ENCODE measurements at regions not wholly inside any gene's neighbourhood (a gene's known extent, or its start where the extent isn't known, plus 50 kb on each side); places are given as distances from the start of the nearest gene placed in this dataset.

GRCh38 chr12:77392467-77393088, 327.2 kb upstream of the E2F7 start:
- Histone ChIP-seq H3K9me2 (ENCODE audit: insufficient read depth) (no peaks in the 10 kb centered on the region; the same call in 1 of the 2 replicates), H3K4me1 (replicated peaks; ENCODE audit: insufficient read depth) (no peaks in the 10 kb centered on the region), H3K36me3 (ENCODE audit: low read depth) (no peaks in the 10 kb centered on the region), H3K27me3 (ENCODE audit: insufficient read depth, low read depth) (no peaks in the 10 kb centered on the region), H3K79me2 (ENCODE audit: low read depth) (no peaks in the 10 kb centered on the region), H3K9me3 (ENCODE audit: insufficient read depth, low read depth) (no peaks in the 10 kb centered on the region), H3K27ac (no peak overlapping the region), H3F3A (ENCODE audit: insufficient read depth, low read depth) (no peaks in the 10 kb centered on the region), H3K4me3 (no peak overlapping the region), H2AFZ (no peak overlapping the region), H4K20me1 (ENCODE audit: insufficient read depth) (no peaks in the 10 kb centered on the region), H3K4me2 (no peak overlapping the region)
- BruUV-seq (replicated peaks), result no TSS peak
- DNase-seq, result no peak
- intact Hi-C loops (cut with micrococcal nuclease; ENCODE audit: unreplicated experiment), result no loop called here
- POLR2A ChIA-PET (ENCODE audit: unreplicated experiment), result no interaction called here
- TF ChIP-seq EZH2 (IDR thresholded peaks at IDR 0.05; ENCODE audit: low read depth), result no peak
- TF ChIP-seq, protein P1, sequence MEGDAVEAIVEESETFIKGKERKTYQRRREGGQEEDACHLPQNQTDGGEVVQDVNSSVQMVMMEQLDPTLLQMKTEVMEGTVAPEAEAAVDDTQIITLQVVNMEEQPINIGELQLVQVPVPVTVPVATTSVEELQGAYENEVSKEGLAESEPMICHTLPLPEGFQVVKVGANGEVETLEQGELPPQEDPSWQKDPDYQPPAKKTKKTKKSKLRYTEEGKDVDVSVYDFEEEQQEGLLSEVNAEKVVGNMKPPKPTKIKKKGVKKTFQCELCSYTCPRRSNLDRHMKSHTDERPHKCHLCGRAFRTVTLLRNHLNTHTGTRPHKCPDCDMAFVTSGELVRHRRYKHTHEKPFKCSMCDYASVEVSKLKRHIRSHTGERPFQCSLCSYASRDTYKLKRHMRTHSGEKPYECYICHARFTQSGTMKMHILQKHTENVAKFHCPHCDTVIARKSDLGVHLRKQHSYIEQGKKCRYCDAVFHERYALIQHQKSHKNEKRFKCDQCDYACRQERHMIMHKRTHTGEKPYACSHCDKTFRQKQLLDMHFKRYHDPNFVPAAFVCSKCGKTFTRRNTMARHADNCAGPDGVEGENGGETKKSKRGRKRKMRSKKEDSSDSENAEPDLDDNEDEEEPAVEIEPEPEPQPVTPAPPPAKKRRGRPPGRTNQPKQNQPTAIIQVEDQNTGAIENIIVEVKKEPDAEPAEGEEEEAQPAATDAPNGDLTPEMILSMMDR (conservative IDR thresholded peaks at IDR 0.05), result no peak
- CTCF ChIA-PET, result no interaction called here

DNA sequence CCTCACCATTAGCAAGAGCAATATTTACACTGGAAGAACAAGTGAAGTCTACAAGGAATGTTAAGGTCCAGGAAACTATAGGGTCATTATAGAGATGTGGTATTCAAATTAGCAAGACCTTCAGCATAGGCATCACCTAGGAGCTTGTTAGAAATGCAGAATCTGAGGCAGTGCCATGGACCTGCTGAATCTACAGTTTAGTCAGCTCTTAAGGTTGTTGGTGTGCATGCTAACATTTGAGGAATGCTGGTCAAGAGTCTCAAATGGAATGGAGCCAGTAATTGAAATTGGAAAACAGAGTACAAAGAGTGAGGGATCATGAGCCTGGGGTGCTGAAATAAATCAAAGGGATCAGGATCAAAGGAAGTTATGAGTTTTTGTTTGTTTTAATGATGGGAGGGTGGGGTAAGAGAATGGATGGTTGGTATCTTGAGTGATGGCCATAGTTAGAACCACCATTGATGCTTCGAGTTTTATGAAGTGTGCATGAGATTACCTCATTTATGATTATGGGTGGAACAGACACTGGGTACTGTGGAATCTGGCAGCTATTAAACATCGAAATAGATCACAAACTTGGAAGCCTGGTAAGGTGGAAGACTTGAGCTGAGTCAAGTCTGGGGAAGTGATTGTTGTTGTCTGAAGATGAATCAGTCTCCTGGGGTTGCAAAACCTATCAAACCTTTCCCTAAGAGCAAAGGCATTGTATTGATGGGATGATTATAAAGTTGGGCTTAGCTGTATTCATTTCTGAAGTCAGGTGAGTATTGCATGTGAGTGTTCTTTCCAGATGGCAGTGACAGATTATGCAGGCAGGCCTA, 323.3 kb upstream of the E2F7 start:
- H3K9me3 ChIP-seq (ENCODE audit: insufficient read depth, low read depth), result no peaks in the 10 kb centered on the region
- no peaks in the 10 kb centered on the region for H3K27me3 ChIP-seq (ENCODE audit: insufficient read depth, low read depth)
- no peaks in the 10 kb centered on the region for H4K20me1 ChIP-seq (ENCODE audit: insufficient read depth)
- no peaks in the 10 kb centered on the region for H3K4me1 ChIP-seq (replicated peaks; ENCODE audit: insufficient read depth)
- H3K9me2 ChIP-seq (ENCODE audit: insufficient read depth), result no peaks in the 10 kb centered on the region
- H3K4me3 ChIP-seq, result no peak overlapping the region
- TF ChIP-seq EZH2 (IDR thresholded peaks at IDR 0.05; ENCODE audit: low read depth), result no peak
- TF ChIP-seq, protein P1 (conservative IDR thresholded peaks at IDR 0.05), result no peak
- H3K36me3 ChIP-seq (ENCODE audit: low read depth), result no peaks in the 10 kb centered on the region
- CTCF ChIA-PET, result no interaction called here
- POLR2A ChIA-PET (ENCODE audit: unreplicated experiment), result no interaction called here
- H3K79me2 ChIP-seq (ENCODE audit: low read depth), result no peaks in the 10 kb centered on the region
- BruUV-seq (replicated peaks), result no TSS peak
- no peak for DNase-seq
- intact Hi-C loops (cut with micrococcal nuclease; ENCODE audit: unreplicated experiment), result no loop called here
- no peak overlapping the region for H2AFZ ChIP-seq
- no peak overlapping the region for H3K4me2 ChIP-seq
- no peaks in the 10 kb centered on the region for H3F3A ChIP-seq (ENCODE audit: insufficient read depth, low read depth)
- no peak overlapping the region for H3K27ac ChIP-seq

DNA sequence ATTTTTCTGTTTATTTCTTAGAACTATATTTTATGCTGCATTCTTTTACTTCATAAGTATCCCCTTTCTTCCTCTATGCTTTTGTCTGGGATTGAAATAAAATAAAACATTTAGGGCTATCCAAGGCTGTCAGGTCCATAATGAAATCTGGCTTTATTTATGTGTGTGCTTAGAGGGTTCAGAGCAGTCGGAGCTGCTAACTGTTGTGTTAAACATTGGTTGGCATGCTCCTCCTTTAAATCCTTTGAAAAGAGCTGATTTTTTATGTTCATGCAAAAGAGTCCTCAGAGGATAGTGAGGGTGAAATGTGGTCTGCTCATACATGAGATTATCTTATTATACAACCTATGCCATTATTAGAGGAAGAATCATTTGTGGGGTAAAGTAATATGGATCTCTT, 322.3 kb upstream of the E2F7 start:
- Histone ChIP-seq H3K9me2 (ENCODE audit: insufficient read depth) (no peaks in the 10 kb centered on the region), H3K36me3 (ENCODE audit: low read depth) (no peaks in the 10 kb centered on the region), H3K4me1 (replicated peaks; ENCODE audit: insufficient read depth) (no peaks in the 10 kb centered on the region), H3K27ac (no peak overlapping the region), H3K9me3 (ENCODE audit: insufficient read depth, low read depth) (no peaks in the 10 kb centered on the region), H3F3A (ENCODE audit: insufficient read depth, low read depth) (no peaks in the 10 kb centered on the region), H3K79me2 (ENCODE audit: low read depth) (no peaks in the 10 kb centered on the region), H2AFZ (no peak overlapping the region), H4K20me1 (ENCODE audit: insufficient read depth) (no peaks in the 10 kb centered on the region), H3K4me3 (no peak overlapping the region), H3K27me3 (ENCODE audit: insufficient read depth, low read depth) (no peaks in the 10 kb centered on the region), H3K4me2 (no peak overlapping the region)
- intact Hi-C loops (cut with micrococcal nuclease; ENCODE audit: unreplicated experiment), result no loop called here
- DNase-seq, result no peak
- ChIA-PET CTCF (no interaction called here), POLR2A (ENCODE audit: unreplicated experiment) (no interaction called here)
- no TSS peak for BruUV-seq (replicated peaks)
- no peak for TF ChIP-seq EZH2 (IDR thresholded peaks at IDR 0.05; ENCODE audit: low read depth)
- TF ChIP-seq, protein P1 (conservative IDR thresholded peaks at IDR 0.05), result no peak
